RKO (cell line): ENCODE measurements at regions not wholly inside any gene's neighbourhood (a gene's known extent, or its start where the extent isn't known, plus 50 kb on each side); places are given as distances from the start of the nearest gene placed in this dataset.
A peak's percentile ranks its signal among the peaks of the same experiment; 100 is the strongest.
"Not testable (repeated sequence)": the region's sequence is repeated elsewhere in the genome, so short reads cannot be mapped to it uniquely, and the experiment has no call there.

Experiments used
- DNase-seq: peaks from one replicate; pipeline ENCODE4 v3.0.0-alpha.2; 2016; ENCODE audit warnings: low spot score

GRCh38 chrX:139475432-139475831 lies 55.1 kb upstream of the F9 start:
- DNase-seq, result no peak

- DNase-seq, result not testable (repeated sequence)
These were observed 68.6 kb upstream of the F9 start for GRCh38 chrX:139461945-139462344.

GRCh38 chrX:139454743-139455142 lies 75.8 kb upstream of the F9 start:
- DNase-seq, result no peak

GRCh38 chrX:139448996-139449395 lies 81.5 kb upstream of the F9 start:
- DNase-seq, result no peak

- DNase-seq, result no peak
These were observed 83.7 kb upstream of the F9 start for GRCh38 chrX:139446832-139447231.

- peak; percentile 3 for DNase-seq
These were observed 100.6 kb upstream of the F9 start for GRCh38 chrX:139429913-139430312.

GRCh38 chrX:139423186-139423585 lies 107.4 kb upstream of the F9 start:
- no peak for DNase-seq

GRCh38 chrX:139398258-139398657 lies 132.3 kb upstream of the F9 start:
- not testable (repeated sequence) for DNase-seq

GRCh38 chrX:139388254-139388653 lies 142.3 kb upstream of the F9 start:
- no peak for DNase-seq

GRCh38 chrX:139382529-139382928 lies 148.0 kb upstream of the F9 start:
- DNase-seq, result no peak

- DNase-seq, result not testable (repeated sequence)
These were observed 154.0 kb upstream of the F9 start for GRCh38 chrX:139376547-139376946.

- DNase-seq, result no peak
These were observed 170.2 kb upstream of the F9 start for GRCh38 chrX:139360356-139360755.

- not testable (repeated sequence) for DNase-seq
These were observed 187.9 kb upstream of the F9 start for GRCh38 chrX:139342594-139342991.

- DNase-seq, result not testable (repeated sequence)
These were observed 188.5 kb upstream of the F9 start for GRCh38 chrX:139341855-139342593.

GRCh38 chrX:139332441-139332840 lies 198.1 kb upstream of the F9 start:
- no peak for DNase-seq

GRCh38 chrX:139327355-139327754 lies 203.2 kb upstream of the F9 start:
- no peak for DNase-seq

GRCh38 chrX:139324756-139325155 lies 205.8 kb upstream of the F9 start:
- no peak for DNase-seq

GRCh38 chrX:139320661-139321354 lies 209.7 kb upstream of the F9 start:
- not testable (repeated sequence) for DNase-seq

GRCh38 chrX:139306675-139307074 lies 223.9 kb upstream of the F9 start:
- DNase-seq, result not testable (repeated sequence)

GRCh38 chrX:139304471-139304870 lies 226.1 kb upstream of the F9 start:
- no peak for DNase-seq

- no peak for DNase-seq
These were observed 231.2 kb upstream of the F9 start for GRCh38 chrX:139299309-139299708.

GRCh38 chrX:139298437-139298836 lies 232.1 kb upstream of the F9 start:
- no peak for DNase-seq

- DNase-seq, result no peak
These were observed 232.9 kb upstream of the F9 start for GRCh38 chrX:139297638-139298037.

- DNase-seq, result no peak
These were observed 236.5 kb upstream of the F9 start for GRCh38 chrX:139293991-139294390.
